Neuronal stem cell (in vitro differentiated cells): ENCODE measurements at regions not wholly inside any gene's neighbourhood (a gene's known extent, or its start where the extent isn't known, plus 50 kb on each side); places are given as distances from the start of the nearest gene placed in this dataset.

Experiments
- DNase-seq: peaks from one replicate; pipeline ENCODE4 v3.0.0-alpha.2; 2013; ENCODE audit warnings: low spot score
- H2AFZ ChIP-seq: one replicate; pipeline ENCODE4 v1.6.1; 2013; ENCODE audit warnings: mild to moderate bottlenecking, low read length, inconsistent platforms
- H2AK5ac ChIP-seq: 2 replicates; pipeline ENCODE4 v1.6.1; 2013; ENCODE audit warnings: low read depth, mild to moderate bottlenecking, inconsistent platforms, low read length, moderate library complexity, mixed read lengths
- H2BK120ac ChIP-seq: 2 replicates; pipeline ENCODE4 v1.6.1; 2013; ENCODE audit warnings: low read depth, mild to moderate bottlenecking, inconsistent platforms, low read length, moderate library complexity, mixed read lengths
- H2BK12ac ChIP-seq: one replicate; pipeline ENCODE4 v1.6.1; 2013; ENCODE audit warnings: low read length, inconsistent platforms
- H2BK15ac ChIP-seq: 2 replicates; pipeline ENCODE4 v1.6.1; 2013; ENCODE audit warnings: mild to moderate bottlenecking, low read length, inconsistent platforms, mixed read lengths
- H2BK5ac ChIP-seq: one replicate; pipeline ENCODE4 v1.6.1; 2013; ENCODE audit warnings: inconsistent platforms, mild to moderate bottlenecking, low read length, moderate library complexity
- H3K14ac ChIP-seq: one replicate; pipeline ENCODE4 v1.6.1; 2013; ENCODE audit warnings: low read length, inconsistent platforms
- H3K18ac ChIP-seq: 2 replicates; pipeline ENCODE4 v1.6.1; 2013; ENCODE audit warnings: low read length, inconsistent platforms
- H3K23ac ChIP-seq: 2 replicates; pipeline ENCODE4 v1.6.1; 2013; ENCODE audit warnings: low read depth, mild to moderate bottlenecking, mixed read lengths, low read length, inconsistent platforms; ENCODE audit not compliant: poor library complexity
- H3K27ac ChIP-seq: replicated peaks from 3 replicates; pipeline ENCODE4 v1.5.1; 2013; ENCODE audit warnings: low read length, inconsistent platforms
- H3K27me3 ChIP-seq, 3 experiments: 2 replicates each; pipeline ENCODE4 v1.6.1; 2013; ENCODE audit warnings: low read length in 3 of 3, mild to moderate bottlenecking in 2 of 3, inconsistent platforms in 1 of 3, low read depth in 1 of 3, mixed read lengths in 1 of 3, moderate library complexity in 1 of 3; ENCODE audit not compliant: control insufficient read depth in 3 of 3, insufficient read depth in 3 of 3
- H3K36me3 ChIP-seq, 2 donors: replicated peaks in 1 of 2; 2 replicates each; pipeline ENCODE4 v1.6.1; 2013; ENCODE audit warnings: low read length in 2 of 2; ENCODE audit not compliant: control insufficient read depth in 2 of 2, insufficient read depth in 2 of 2
- H3K4ac ChIP-seq: 2 replicates; pipeline ENCODE4 v1.6.1; 2013; ENCODE audit warnings: inconsistent platforms, mild to moderate bottlenecking, low read length, moderate library complexity
- H3K4me1 ChIP-seq, 2 donors: 1 replicate in 1 of 2; 2 replicates in 1 of 2; pipeline ENCODE4 v1.6.1; 2013; ENCODE audit warnings: low read length in 2 of 2, low read depth in 1 of 2; ENCODE audit not compliant: control insufficient read depth in 2 of 2, insufficient read depth in 1 of 2
- H3K4me2 ChIP-seq: one replicate; pipeline ENCODE4 v1.6.1; 2013; ENCODE audit warnings: mild to moderate bottlenecking, low read length, inconsistent platforms; ENCODE audit not compliant: insufficient read depth, poor library complexity, severe bottlenecking
- H3K4me3 ChIP-seq, 2 donors: 2 replicates each; pipeline ENCODE4 v1.5.1; 2013; ENCODE audit warnings: low read length in 2 of 2, mild to moderate bottlenecking in 2 of 2, inconsistent platforms in 1 of 2, moderate library complexity in 1 of 2
- H3K79me1 ChIP-seq: one replicate; pipeline ENCODE4 v1.6.1; 2013; ENCODE audit warnings: low read depth, mild to moderate bottlenecking, inconsistent platforms, low read length, moderate library complexity
- H3K9ac ChIP-seq: one replicate; pipeline ENCODE4 v1.6.1; 2013; ENCODE audit warnings: mild to moderate bottlenecking, low read depth, low read length, inconsistent platforms; ENCODE audit not compliant: poor library complexity
- H3K9me3 ChIP-seq, 2 donors: replicated peaks in 1 of 2; 2 replicates each; pipeline versions ENCODE3 to v1.6.1; 2013; ENCODE audit warnings: low read length in 2 of 2, mild to moderate bottlenecking in 2 of 2, inconsistent platforms in 1 of 2, low read depth in 1 of 2, mixed read lengths in 1 of 2, moderate library complexity in 1 of 2; ENCODE audit not compliant: control insufficient read depth in 2 of 2, insufficient read depth in 1 of 2
- H4K8ac ChIP-seq: one replicate; pipeline ENCODE4 v1.6.1; 2013; ENCODE audit warnings: low read depth, mild to moderate bottlenecking, inconsistent platforms, low read length, moderate library complexity
- H4K91ac ChIP-seq: one replicate; pipeline ENCODE4 v1.6.1; 2013; ENCODE audit warnings: low read length, low read depth, mild to moderate bottlenecking, inconsistent platforms; ENCODE audit not compliant: poor library complexity
- WGBS, 2 donors: extraction: QIAGEN DNeasy Blood & Tissue Kit; methylation state at CpG; one replicate each; pipeline ENCODE4 v1.1.7; 2013; ENCODE audit warnings: missing lambda C conversion rate in 2 of 2, mixed read lengths in 1 of 2; ENCODE audit not compliant: insufficient read length in 2 of 2, insufficient replicate concordance in 1 of 2; ENCODE audit errors: extremely low coverage in 2 of 2; 5-methylcytosine and 5-hydroxymethylcytosine counted together

- H3K14ac ChIP-seq = no peak overlapping the region
- no CpG with 5 or more reads among the region's 2 CpGs for WGBS, 2 donors
- no peak overlapping the region for H2AFZ ChIP-seq
These were observed 66.8 kb upstream of the ALDH1A3 start for GRCh38 chr15:100812802-100813201.

DNA sequence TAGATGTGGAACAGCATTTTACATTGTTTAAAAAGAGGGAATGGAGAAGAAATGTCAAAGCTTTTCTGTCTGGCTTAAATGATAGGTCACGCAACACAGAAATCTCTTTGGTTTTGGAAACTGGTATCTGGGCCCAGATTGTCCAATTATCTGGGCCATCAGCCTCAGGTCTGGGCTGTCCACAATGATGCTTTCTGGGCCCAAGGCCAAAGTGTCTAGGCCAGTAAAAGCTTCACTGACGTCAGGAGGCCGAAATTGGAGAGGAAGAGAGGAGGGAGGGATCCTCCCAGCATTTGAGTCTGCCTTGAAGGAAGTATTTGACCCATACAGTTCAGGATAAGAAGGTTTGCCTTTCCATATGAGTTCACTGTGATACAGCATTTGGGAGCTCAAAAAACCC is 60.7 kb upstream of the ALDH1A3 start:
- Histone ChIP-seq H3K79me1 (no peaks in the 10 kb centered on the region), H3K27ac (no peak overlapping the region), H3K23ac (no peak overlapping the region), H3K4me2 (no peak overlapping the region), H3K4ac (no peak overlapping the region), H2BK15ac (no peak overlapping the region), H2AFZ (no peak overlapping the region), H3K36me3 (no peaks in the 10 kb centered on the region), H3K18ac (no peak overlapping the region), H3K9ac (no peak overlapping the region), H4K8ac (no peak overlapping the region), H2BK120ac (no peak overlapping the region), H3K14ac (no peak overlapping the region), H3K27me3 (no peaks in the 10 kb centered on the region), H3K4me1 (no peaks in the 10 kb centered on the region), H2BK12ac (no peak overlapping the region), H4K91ac (no peak overlapping the region), H3K9me3 (peaks cover 5 to 7% of the 10 kb centered on the region in 2 donors), H3K4me3 (no peak overlapping the region), H2BK5ac (no peak overlapping the region), H2AK5ac (no peak overlapping the region)
- no peak for DNase-seq
- WGBS, 2 donors = no CpG with 5 or more reads among the region's 3 CpGs

More at GRCh38 chr15:100812802-100813201, 66.8 kb upstream of the ALDH1A3 start:
- H3K23ac ChIP-seq = no peak overlapping the region
- no peak overlapping the region for H2BK120ac ChIP-seq
- H3K27ac ChIP-seq = no peak overlapping the region
- H3K27me3 ChIP-seq = no peaks in the 10 kb centered on the region
- no peak overlapping the region for H3K9ac ChIP-seq
- no peak overlapping the region for H3K4ac ChIP-seq
- H3K79me1 ChIP-seq = peaks cover 2% of the 10 kb centered on the region
- no peak overlapping the region for H2BK12ac ChIP-seq
- no peaks in the 10 kb centered on the region for H3K4me1 ChIP-seq
- no peak overlapping the region for H4K91ac ChIP-seq
- H3K4me2 ChIP-seq = no peak overlapping the region
- H3K36me3 ChIP-seq = no peaks in the 10 kb centered on the region
- no peak overlapping the region for H4K8ac ChIP-seq
- H2AK5ac ChIP-seq = no peak overlapping the region
- no peak overlapping the region for H3K18ac ChIP-seq
- no peak overlapping the region for H2BK15ac ChIP-seq
- no peak overlapping the region for H2BK5ac ChIP-seq
- DNase-seq = no peak
- no peak overlapping the region for H3K4me3 ChIP-seq
- peaks cover 3 to 7% of the 10 kb centered on the region in 2 donors for H3K9me3 ChIP-seq

GRCh38 chr15:100820528-100820927 is 59.1 kb upstream of the ALDH1A3 start:
- H2BK5ac ChIP-seq = no peak overlapping the region
- no CpG with 5 or more reads among the region's 4 CpGs for WGBS, 2 donors
- no peak overlapping the region for H3K4me3 ChIP-seq
- H3K4me2 ChIP-seq = no peak overlapping the region
- DNase-seq = no peak
- H3K4ac ChIP-seq = no peak overlapping the region
- no peak overlapping the region for H4K8ac ChIP-seq
- H2AK5ac ChIP-seq = no peak overlapping the region
- H3K9me3 ChIP-seq = peaks cover 6 to 8% of the 10 kb centered on the region in 2 donors
- H2AFZ ChIP-seq = no peak overlapping the region
- H2BK12ac ChIP-seq = no peak overlapping the region
- no peaks in the 10 kb centered on the region for H3K36me3 ChIP-seq
- no peak overlapping the region for H3K14ac ChIP-seq
- no peak overlapping the region for H2BK120ac ChIP-seq
- H2BK15ac ChIP-seq = no peak overlapping the region
- no peak overlapping the region for H3K9ac ChIP-seq
- H3K27me3 ChIP-seq = no peaks in the 10 kb centered on the region
- no peaks in the 10 kb centered on the region for H3K4me1 ChIP-seq
- no peak overlapping the region for H4K91ac ChIP-seq
- no peak overlapping the region for H3K23ac ChIP-seq
- H3K27ac ChIP-seq = no peak overlapping the region
- no peak overlapping the region for H3K18ac ChIP-seq
- no peaks in the 10 kb centered on the region for H3K79me1 ChIP-seq

- Histone ChIP-seq H2BK5ac (no peak overlapping the region), H2AK5ac (no peak overlapping the region), H3K4ac (no peak overlapping the region), H2BK15ac (no peak overlapping the region), H2AFZ (no peak overlapping the region), H3K27me3 (no peaks in the 10 kb centered on the region), H3K23ac (no peak overlapping the region), H3K79me1 (no peaks in the 10 kb centered on the region), H3K18ac (no peak overlapping the region), H4K8ac (no peak overlapping the region), H3K4me1 (no peaks in the 10 kb centered on the region), H2BK120ac (no peak overlapping the region), H3K4me3 (no peak overlapping the region), H3K9ac (no peak overlapping the region), H3K9me3 (peaks cover 0 to 5% of the 10 kb centered on the region in 2 donors), H2BK12ac (no peak overlapping the region), H4K91ac (no peak overlapping the region), H3K36me3 (no peaks in the 10 kb centered on the region), H3K4me2 (no peak overlapping the region), H3K14ac (no peak overlapping the region), H3K27ac (no peak overlapping the region)
- DNase-seq = no peak
These were observed 58.3 kb upstream of the ALDH1A3 start for GRCh38 chr15:100821327-100821726.
